ENCODE measurements at regions not wholly inside any gene's neighbourhood (a gene's known extent, or its start where the extent isn't known, plus 50 kb on each side); places are given as distances from the start of the nearest gene placed in this dataset.

- no peak overlapping the region for H3K4me3 ChIP-seq (replicated peaks; ENCODE audit: low read depth, low read length)
- DNase-seq (ENCODE audit: extremely low read depth, low read depth): no peak
- TF ChIP-seq CTCF (IDR thresholded peaks at IDR 0.05; ENCODE audit: low read depth, low read length, missing control alignments): no peak
Measured at GRCh38 chr12:74339211-74339610, 198.4 kb upstream of the ATXN7L3B start.

- DNase-seq (ENCODE audit: extremely low read depth, low read depth): peak; percentile 17
- TF ChIP-seq CTCF (IDR thresholded peaks at IDR 0.05; ENCODE audit: low read depth, low read length, missing control alignments): no peak
- H3K4me3 ChIP-seq (replicated peaks; ENCODE audit: low read depth, low read length): no peak overlapping the region
Measured at GRCh38 chr12:74349925-74350324, 187.7 kb upstream of the ATXN7L3B start.

- DNase-seq (ENCODE audit: extremely low read depth, low read depth): no peak
- TF ChIP-seq CTCF (IDR thresholded peaks at IDR 0.05; ENCODE audit: low read depth, low read length, missing control alignments): peak; percentile 47
Measured at GRCh38 chr12:74365178-74365964, 172.3 kb upstream of the ATXN7L3B start.

GRCh38 chr12:74370608-74371216 lies 166.9 kb upstream of the ATXN7L3B start:
- no peak for TF ChIP-seq CTCF (IDR thresholded peaks at IDR 0.05; ENCODE audit: low read depth, low read length, missing control alignments)
- H3K4me3 ChIP-seq (replicated peaks; ENCODE audit: low read depth, low read length): no peak overlapping the region
- DNase-seq (ENCODE audit: extremely low read depth, low read depth): no peak

More at GRCh38 chr12:74365178-74365964, 172.3 kb upstream of the ATXN7L3B start:
- H3K4me3 ChIP-seq (replicated peaks; ENCODE audit: low read depth, low read length): no peak overlapping the region

- no peak for TF ChIP-seq CTCF (IDR thresholded peaks at IDR 0.05; ENCODE audit: low read depth, low read length, missing control alignments)
Measured at GRCh38 chr12:74379114-74379513, 158.5 kb upstream of the ATXN7L3B start.

GRCh38 chr12:74381958-74382357 lies 155.7 kb upstream of the ATXN7L3B start:
- no peak overlapping the region for H3K4me3 ChIP-seq (replicated peaks; ENCODE audit: low read depth, low read length)
- no peak for DNase-seq (ENCODE audit: extremely low read depth, low read depth)
- no peak for TF ChIP-seq CTCF (IDR thresholded peaks at IDR 0.05; ENCODE audit: low read depth, low read length, missing control alignments)

More at GRCh38 chr12:74379114-74379513, 158.5 kb upstream of the ATXN7L3B start:
- H3K4me3 ChIP-seq (replicated peaks; ENCODE audit: low read depth, low read length): no peak overlapping the region
- DNase-seq (ENCODE audit: extremely low read depth, low read depth): no peak

All from HFF-Myc (cell line).